ENCODE measurements at regions not wholly inside any gene's neighbourhood (a gene's known extent, or its start where the extent isn't known, plus 50 kb on each side); places are given as distances from the start of the nearest gene placed in this dataset.
"Not testable (repeated sequence)": the region's sequence is repeated elsewhere in the genome, so short reads cannot be mapped to it uniquely, and the experiment has no call there.

- DNase-seq (ENCODE audit: low read depth), result no peak
Measured at GRCh38 chr4:181127171-181127570, 1116.0 kb upstream of the TENM3 start.

GRCh38 chr4:181130317-181130716, 1112.9 kb upstream of the TENM3 start:
- DNase-seq (ENCODE audit: low read depth), result not testable (repeated sequence)

DNA sequence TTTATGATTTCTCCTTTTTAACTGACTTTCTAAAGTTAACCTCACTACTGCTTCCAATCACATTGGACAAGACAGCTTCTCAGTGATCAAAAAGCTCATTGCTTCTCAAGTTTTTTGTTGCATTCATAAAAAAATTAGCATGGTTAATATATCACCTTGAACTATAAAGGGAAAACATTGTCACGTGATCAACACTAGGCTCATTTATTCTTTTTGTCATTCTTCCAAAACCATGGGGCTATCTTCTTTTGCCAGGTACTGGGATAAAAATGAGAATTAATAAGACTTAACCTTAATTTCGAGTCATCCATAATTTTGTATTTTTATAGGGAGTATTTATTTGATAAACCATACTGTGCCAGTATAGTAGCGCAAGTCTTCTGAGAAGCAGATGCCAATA, 1105.9 kb upstream of the TENM3 start:
- DNase-seq (ENCODE audit: low read depth), result no peak

DNA sequence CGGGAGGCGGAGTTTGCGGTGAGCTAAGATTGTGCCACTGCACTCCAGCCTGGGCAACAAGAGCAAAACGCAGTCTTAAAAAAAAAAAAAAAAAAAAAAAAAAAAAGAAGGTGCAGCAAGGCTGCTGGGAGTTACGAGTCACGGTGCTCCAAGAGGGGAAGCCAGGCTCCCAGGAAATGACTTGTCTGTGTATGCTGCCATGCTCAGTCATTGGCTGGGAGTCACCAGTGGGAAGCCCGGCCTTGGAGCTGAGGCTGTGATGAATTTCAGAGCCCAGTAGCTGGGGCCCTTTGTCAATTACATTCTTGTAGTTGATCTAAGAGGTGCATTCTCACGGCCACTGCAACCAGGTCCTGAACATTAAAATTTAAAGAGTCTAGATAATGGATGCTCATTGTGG, 1105.1 kb upstream of the TENM3 start:
- no peak for DNase-seq (ENCODE audit: low read depth)

DNA sequence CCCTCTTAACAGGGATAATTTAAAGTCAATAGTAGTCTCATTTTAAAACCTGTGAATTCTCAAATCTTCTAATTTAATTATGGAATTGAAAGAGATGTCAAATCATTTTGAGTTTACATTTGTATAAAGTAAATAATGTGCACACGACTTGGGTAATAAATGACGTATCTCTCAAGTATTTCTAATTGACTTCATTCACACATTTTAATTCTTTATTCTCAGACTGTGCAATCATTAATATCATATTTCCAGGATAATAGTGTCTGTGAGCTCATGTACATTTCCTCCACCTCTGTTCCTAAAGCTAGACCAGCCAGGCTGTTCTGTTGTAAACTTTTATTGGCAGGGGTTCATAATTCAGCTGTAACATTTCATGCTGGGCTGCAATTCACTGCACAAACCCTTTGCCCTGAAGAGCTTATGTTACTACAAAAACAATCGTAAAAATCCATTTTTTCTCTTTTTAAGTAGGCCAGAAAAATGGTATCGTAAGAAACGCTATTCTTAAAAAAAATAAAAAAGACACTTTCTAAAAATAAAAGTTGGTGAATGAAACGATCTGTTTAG, 1103.1 kb upstream of the TENM3 start:
- DNase-seq (ENCODE audit: low read depth), result no peak

DNA sequence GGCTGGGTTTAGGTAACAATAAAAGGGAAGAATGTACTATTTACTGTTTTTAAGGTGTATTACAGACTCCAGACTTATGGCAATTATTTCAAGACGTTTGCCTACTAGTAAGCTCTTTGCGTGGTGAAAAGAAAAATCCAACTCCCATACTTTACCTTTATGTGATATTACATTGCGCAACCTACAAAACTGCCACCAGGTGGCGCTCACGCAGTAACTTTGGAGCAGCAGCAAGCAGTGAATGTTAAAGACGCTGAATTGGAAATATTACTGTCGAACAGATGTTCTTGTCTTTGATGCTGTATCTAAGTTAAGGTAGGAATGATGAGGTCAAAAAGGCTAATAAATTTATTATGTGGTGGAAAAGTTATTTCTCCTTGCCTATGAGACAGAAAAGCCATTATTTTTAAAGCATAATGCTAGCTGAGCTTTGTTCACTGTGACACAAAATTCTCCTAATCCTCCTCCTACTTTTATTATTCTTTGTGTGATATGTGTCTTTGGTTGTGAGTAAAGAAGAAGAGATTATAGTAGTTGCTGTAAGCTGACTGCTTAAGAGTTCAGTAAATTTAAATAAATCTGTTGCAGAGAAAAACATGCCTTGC, 1099.8 kb upstream of the TENM3 start:
- peak; percentile 1 for DNase-seq (ENCODE audit: low read depth)

GRCh38 chr4:181146051-181146450, 1097.2 kb upstream of the TENM3 start:
- no peak for DNase-seq (ENCODE audit: low read depth)

DNA sequence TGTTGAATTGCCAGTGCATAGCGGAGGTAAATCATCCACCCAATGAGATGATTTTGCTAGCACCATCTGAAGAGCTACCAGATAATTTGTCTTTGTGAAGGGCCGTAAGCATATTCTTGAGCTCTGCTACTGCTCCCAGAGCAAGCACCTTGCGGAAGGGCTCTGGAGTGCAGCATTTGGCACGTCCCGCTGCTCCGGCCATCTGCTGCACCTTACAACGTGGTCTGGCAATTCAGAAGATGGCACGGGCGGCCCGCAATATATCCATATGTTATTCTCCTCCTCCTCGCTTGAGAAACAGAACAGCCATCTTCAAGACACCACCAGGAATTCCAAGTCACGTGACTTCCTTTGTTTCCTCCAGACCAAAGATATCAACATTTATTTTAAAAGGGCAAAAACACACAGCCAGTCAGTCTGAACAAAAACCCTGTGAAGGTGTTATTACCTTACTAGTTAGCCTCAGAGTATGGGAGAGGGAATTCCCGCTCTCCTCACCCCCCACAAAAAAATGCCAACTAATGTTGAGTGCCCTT, 1095.7 kb upstream of the TENM3 start:
- DNase-seq (ENCODE audit: low read depth), result no peak

- DNase-seq (ENCODE audit: low read depth), result no peak
Measured at GRCh38 chr4:181148470-181148869, 1094.7 kb upstream of the TENM3 start.

DNA sequence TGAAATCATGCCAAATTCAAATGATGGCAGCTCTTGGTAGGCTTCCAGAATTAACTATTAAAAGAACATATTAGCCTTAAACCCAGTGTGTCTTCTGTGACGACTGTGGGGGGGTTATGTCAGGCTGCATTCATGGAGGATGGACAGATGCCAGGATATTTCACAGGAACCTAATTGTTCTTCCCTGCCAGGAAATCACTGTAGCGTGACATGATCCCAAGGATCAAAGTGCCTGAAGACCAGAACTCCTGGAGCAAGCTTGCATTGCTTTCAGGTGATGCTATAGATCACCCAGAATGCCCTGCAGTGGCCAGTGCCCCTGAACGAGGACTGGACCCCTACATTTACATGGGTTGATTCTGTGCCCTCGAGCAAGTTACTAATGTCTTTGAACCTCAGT, 1093.0 kb upstream of the TENM3 start:
- DNase-seq (ENCODE audit: low read depth), result no peak

GRCh38 chr4:181151856-181152255, 1091.3 kb upstream of the TENM3 start:
- DNase-seq (ENCODE audit: low read depth), result no peak

- no peak for DNase-seq (ENCODE audit: low read depth)
Measured at GRCh38 chr4:181157647-181158046, 1085.6 kb upstream of the TENM3 start.

- DNase-seq (ENCODE audit: low read depth), result no peak
Measured at GRCh38 chr4:181158971-181159370, 1084.2 kb upstream of the TENM3 start.

DNA sequence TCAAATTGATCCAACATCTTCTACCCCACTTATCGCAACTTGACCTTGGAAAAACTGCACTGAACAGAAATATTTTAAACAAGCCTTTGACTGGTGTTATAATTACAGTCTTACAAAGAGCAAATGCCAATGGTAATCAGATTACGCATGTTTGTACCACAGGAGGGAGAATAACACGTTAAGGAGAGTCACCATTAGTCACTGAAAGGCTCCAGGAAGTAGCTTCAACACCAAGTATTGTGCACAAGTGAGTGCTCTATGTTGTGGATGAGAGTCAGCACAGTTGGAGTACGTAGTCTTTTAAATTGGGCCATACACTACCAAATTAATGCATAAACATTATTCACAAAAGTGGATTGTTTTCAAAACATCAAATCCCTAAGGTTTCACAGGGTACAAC, 1081.5 kb upstream of the TENM3 start:
- no peak for DNase-seq (ENCODE audit: low read depth)

GRCh38 chr4:181162266-181162665, 1080.9 kb upstream of the TENM3 start:
- DNase-seq (ENCODE audit: low read depth), result no peak

GRCh38 chr4:181162676-181163075, 1080.5 kb upstream of the TENM3 start:
- no peak for DNase-seq (ENCODE audit: low read depth)

DNA sequence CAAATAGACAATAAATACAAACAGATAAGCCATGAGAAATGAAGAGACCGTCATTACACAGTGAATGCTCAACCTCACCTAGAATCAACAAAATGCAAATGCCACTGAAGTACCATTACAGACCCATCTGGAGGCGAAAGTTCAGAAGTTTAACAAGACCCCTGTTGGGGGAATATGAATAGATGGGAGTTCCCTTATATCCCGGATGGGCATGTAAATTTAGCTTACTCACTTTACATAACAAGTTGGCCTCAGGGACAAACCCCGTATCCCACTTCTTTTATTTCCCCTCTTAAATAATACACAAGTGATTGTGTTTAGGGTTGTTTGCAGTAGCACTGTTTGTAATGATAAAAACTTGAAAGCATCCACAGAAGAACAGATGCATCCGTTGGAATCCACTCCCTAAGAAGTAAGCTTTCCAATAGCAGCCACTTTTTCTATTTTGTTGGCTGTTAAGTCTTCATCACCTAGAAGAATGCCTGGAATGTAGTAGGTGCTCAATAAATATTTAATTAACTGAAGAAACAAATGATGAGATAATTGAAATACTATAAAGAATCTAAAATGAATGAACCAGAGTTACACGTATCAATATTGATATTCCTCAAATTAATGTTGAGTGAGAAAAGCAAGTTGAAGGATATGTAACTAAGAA, 1076.3 kb upstream of the TENM3 start:
- DNase-seq (ENCODE audit: low read depth), result no peak

- no peak for DNase-seq (ENCODE audit: low read depth)
Measured at GRCh38 chr4:181168011-181168805, 1075.0 kb upstream of the TENM3 start.

- no peak for DNase-seq (ENCODE audit: low read depth)
Measured at GRCh38 chr4:181173046-181173445, 1070.2 kb upstream of the TENM3 start.

DNA sequence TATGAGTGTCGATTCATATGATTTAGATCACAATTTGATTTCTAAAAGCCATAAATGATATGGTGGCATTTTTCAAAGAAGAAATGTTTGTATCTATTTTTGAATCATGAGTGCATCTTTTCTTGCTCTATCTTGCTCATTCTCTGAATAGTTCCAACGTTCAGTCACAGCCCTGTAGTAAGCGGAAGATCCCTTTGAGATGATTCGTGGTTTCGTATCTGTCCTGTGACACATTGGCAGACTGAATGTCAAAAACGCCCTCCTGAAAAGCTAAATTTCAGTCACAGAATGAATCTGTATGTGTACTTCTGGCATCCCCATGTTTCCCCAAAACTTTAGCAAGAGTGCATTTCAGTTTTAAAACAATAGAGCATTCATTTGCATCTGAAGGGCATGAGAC, 1066.9 kb upstream of the TENM3 start:
- DNase-seq (ENCODE audit: low read depth), result no peak

DNA sequence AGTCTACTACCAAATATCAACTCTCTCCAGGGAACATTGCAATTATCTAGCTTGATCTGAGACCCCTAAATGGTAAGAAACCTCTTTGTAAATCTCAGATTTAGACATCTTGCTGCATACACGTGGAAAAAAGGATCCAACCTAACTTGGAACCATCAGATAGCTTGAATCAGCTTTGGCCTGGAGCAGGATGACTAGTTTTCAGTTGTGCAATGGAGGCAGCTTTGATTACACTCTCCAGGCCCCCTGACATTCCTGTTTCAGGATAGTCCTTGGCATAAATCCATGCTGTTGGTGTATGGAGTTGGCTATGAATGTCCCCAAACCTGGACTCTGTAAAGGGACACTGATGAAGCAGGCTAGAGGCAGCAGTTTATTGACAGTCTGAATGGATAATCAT, 1061.9 kb upstream of the TENM3 start:
- DNase-seq (ENCODE audit: low read depth), result no peak

- no peak for DNase-seq (ENCODE audit: low read depth)
Measured at GRCh38 chr4:181189751-181190150, 1053.5 kb upstream of the TENM3 start.
